ENCODE measurements at regions not wholly inside any gene's neighbourhood (a gene's known extent, or its start where the extent isn't known, plus 50 kb on each side); places are given as distances from the start of the nearest gene placed in this dataset.
"Not testable (repeated sequence)": the region's sequence is repeated elsewhere in the genome, so short reads cannot be mapped to it uniquely, and the experiment has no call there.

DNA sequence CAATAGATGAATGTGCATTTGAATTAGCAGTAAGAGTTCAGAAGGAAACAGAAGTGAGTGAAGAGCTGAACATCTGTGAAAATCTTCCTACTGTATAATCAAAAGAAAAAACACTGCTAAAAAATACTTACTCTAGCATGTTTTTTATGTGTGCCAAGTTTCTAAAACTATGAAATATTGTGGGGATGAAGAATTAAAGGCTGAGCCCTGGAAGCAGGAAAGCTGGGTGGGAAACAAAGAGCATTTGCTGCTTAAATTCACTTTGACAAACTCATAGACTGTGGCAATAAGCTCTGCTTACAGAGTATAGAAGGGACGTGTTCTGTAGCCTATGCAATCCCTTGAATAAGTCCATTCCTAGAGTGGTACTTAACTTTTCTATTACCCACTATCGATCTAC is 261.7 kb downstream of the ANKRD50 start:
- 82 to 85% methylated on average over 2 of the region's 2 CpGs for WGBS, 2 donors
- H3K27ac ChIP-seq: no peak overlapping the region
- TF ChIP-seq POLR2AphosphoS5 (IDR thresholded peaks at IDR 0.05) (no peak), POLR2A (IDR thresholded peaks at IDR 0.05) (no peak), EP300 (IDR thresholded peaks at IDR 0.05) (no peak)
- TF ChIP-seq, protein P1, sequence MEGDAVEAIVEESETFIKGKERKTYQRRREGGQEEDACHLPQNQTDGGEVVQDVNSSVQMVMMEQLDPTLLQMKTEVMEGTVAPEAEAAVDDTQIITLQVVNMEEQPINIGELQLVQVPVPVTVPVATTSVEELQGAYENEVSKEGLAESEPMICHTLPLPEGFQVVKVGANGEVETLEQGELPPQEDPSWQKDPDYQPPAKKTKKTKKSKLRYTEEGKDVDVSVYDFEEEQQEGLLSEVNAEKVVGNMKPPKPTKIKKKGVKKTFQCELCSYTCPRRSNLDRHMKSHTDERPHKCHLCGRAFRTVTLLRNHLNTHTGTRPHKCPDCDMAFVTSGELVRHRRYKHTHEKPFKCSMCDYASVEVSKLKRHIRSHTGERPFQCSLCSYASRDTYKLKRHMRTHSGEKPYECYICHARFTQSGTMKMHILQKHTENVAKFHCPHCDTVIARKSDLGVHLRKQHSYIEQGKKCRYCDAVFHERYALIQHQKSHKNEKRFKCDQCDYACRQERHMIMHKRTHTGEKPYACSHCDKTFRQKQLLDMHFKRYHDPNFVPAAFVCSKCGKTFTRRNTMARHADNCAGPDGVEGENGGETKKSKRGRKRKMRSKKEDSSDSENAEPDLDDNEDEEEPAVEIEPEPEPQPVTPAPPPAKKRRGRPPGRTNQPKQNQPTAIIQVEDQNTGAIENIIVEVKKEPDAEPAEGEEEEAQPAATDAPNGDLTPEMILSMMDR (IDR thresholded peaks at IDR 0.05): no peak
- H3K27me3 ChIP-seq: no peaks in the 10 kb centered on the region
- DNase-seq: no peak
- no peak overlapping the region for H3K4me3 ChIP-seq
- no peaks in the 10 kb centered on the region for H3K9me3 ChIP-seq
- H3K4me1 ChIP-seq: no peaks in the 10 kb centered on the region
- intact Hi-C loops (cut with DNase I): no loop called here
- no peaks in the 10 kb centered on the region for H3K36me3 ChIP-seq

DNA sequence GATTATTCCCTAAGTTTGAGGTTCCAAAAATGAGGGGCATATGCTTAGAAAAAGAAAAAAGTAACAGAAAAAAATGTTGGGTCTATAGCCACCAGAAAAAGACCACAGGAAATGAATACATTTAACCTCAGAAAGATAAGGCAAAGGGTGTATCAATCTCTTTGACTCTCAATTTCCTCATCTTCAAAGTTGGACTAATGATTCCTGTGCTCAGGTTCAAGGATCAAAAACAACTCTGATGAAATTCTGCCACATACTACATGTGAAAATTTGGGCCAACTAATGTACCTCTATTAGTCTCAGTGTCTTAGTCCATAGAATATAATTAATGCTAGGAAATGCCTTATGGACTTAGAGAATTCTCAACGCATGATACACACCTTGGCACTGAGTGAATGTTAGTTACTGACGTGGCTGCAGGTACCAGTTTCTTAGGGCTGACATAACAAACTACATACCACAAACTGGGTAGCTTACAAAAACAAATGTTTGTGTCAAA is 257.7 kb downstream of the ANKRD50 start:
- Histone ChIP-seq H3K27ac (no peak overlapping the region), H3K4me3 (no peak overlapping the region), H3K36me3 (no peaks in the 10 kb centered on the region), H3K27me3 (no peaks in the 10 kb centered on the region), H3K4me1 (no peaks in the 10 kb centered on the region), H3K9me3 (no peaks in the 10 kb centered on the region)
- WGBS, 2 donors: 89% methylated on average over 2 of the region's 2 CpGs
- intact Hi-C loops (cut with DNase I): no loop called here
- no peak for DNase-seq
- no peak for TF ChIP-seq POLR2A (IDR thresholded peaks at IDR 0.05)
- TF ChIP-seq POLR2AphosphoS5 (IDR thresholded peaks at IDR 0.05): no peak
- TF ChIP-seq, protein P1 (IDR thresholded peaks at IDR 0.05): no peak
- TF ChIP-seq EP300 (IDR thresholded peaks at IDR 0.05): no peak

DNA sequence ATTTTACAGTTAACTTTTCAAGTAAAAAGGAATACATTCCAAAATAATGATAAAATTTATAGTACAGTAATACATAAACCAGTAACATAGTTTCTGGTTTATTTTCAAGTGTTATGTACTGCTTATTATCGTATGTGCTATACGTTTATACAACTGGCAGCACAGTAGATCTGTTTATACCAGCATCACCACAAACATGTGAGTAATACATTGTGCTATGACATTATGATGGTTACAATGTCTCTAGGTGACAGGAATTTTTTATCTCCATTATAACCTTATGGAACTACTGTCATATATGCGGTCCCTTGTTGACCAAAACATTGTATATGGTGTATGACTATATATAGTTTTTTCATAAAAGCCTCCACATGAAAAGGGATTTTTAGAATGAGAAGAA is 256.9 kb downstream of the ANKRD50 start:
- no peaks in the 10 kb centered on the region for H3K36me3 ChIP-seq
- intact Hi-C loops (cut with DNase I): no loop called here
- WGBS, 2 donors: 87 to 96% methylated on average over 3 of the region's 3 CpGs
- TF ChIP-seq, protein P1 (IDR thresholded peaks at IDR 0.05): no peak
- TF ChIP-seq POLR2A (IDR thresholded peaks at IDR 0.05) (no peak), POLR2AphosphoS5 (IDR thresholded peaks at IDR 0.05) (no peak), EP300 (IDR thresholded peaks at IDR 0.05) (no peak)
- H3K27me3 ChIP-seq: no peaks in the 10 kb centered on the region
- no peak for DNase-seq
- no peaks in the 10 kb centered on the region for H3K4me1 ChIP-seq
- H3K9me3 ChIP-seq: no peaks in the 10 kb centered on the region
- no peak overlapping the region for H3K4me3 ChIP-seq
- no peak overlapping the region for H3K27ac ChIP-seq

DNA sequence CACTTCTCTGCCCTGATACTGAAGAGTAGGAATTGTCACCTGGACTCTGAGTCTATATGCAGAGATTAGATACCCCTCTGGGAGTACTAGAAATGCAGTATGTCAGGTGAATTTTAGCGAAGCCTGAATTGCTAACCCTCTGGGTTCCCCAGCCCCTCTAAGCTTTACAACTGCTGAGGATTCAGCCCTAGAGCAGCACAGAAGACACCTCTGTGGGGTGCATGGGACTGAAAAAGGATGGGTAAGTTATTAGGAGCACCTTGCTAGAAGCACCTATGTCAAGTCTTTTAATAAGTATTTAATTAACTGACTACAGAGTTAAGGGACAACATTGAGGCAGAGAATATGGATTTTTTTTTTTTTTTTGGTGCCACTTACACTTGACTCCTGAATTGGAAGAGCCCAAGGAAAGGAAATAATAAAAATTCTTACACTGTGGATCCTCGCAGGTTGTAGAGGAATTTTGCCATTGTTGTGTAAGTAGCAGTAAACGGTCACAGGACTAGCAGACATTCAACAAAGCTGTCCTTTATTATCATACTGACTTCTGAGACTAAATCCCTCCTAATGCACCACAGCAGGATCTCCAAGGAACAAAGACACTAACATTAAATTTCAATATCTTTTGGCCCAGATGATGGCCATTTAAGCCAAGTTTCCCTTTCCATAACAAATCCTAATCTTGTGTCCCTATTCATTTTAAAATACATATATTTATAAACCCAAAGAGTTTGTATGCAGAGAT is 253.2 kb downstream of the ANKRD50 start:
- Histone ChIP-seq H3K36me3 (no peaks in the 10 kb centered on the region), H3K9me3 (peaks cover 0 to 3% (median 1%) of the 10 kb centered on the region in 4 donors), H3K27me3 (no peaks in the 10 kb centered on the region), H3K4me3 (no peak overlapping the region), H3K4me1 (no peaks in the 10 kb centered on the region), H3K27ac (no peak overlapping the region)
- TF ChIP-seq EP300 (IDR thresholded peaks at IDR 0.05): no peak
- no peak for DNase-seq
- intact Hi-C loops (cut with DNase I): no loop called here
- WGBS, 2 donors: 69 to 77% methylated on average over 3 of the region's 3 CpGs

DNA sequence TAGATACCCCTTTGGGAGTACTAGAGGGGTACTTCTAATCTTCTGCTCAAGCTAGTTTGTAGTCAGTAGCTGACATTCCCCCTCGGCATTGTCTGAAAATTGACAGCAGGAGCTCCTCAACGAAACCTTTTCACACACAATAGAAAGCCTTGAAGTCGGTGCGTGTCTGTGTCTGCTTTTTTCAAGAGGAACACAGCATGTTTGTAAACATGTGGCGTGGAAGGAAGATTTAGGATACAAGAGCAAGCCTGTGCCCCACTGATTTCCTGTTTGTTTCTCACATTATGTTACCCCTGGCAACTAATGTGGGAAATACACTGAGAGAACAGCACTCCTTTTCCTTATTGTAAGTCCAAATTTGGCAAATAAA is 252.6 kb downstream of the ANKRD50 start:
- Histone ChIP-seq H3K4me1 (no peaks in the 10 kb centered on the region), H3K9me3 (peaks cover 0 to 3% (median 1%) of the 10 kb centered on the region in 4 donors), H3K4me3 (no peak overlapping the region), H3K27me3 (no peaks in the 10 kb centered on the region), H3K27ac (no peak overlapping the region), H3K36me3 (no peaks in the 10 kb centered on the region)
- WGBS, 2 donors: 62 to 69% methylated on average over 5 of the region's 5 CpGs
- DNase-seq: no peak
- intact Hi-C loops (cut with DNase I): no loop called here
- TF ChIP-seq, protein P1 (IDR thresholded peaks at IDR 0.05): no peak
- TF ChIP-seq POLR2A (IDR thresholded peaks at IDR 0.05): no peak
- no peak for TF ChIP-seq POLR2AphosphoS5 (IDR thresholded peaks at IDR 0.05)
- no peak for TF ChIP-seq EP300 (IDR thresholded peaks at IDR 0.05)

DNA sequence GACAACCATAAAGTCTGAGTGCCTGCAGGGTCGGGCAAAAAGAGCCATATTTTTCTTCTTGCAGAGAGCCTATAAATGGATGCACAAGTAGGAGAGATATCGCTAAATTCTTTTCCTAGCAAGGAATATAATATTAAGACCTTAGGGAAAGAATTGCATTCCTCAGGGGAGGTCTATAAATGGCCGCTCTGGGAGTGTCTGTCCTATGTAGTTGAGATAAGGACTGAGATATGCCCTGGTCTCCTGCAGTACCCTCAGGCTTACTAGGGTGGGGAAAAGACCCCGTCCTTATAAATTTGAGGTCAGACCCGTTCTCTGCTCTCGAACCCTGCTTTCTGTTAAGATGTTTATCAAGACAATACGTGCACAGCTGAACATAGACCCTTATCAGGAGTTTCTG is 250.9 kb downstream of the ANKRD50 start:
- H3K36me3 ChIP-seq: not testable (repeated sequence)

More for the DNA sequence above, 250.9 kb downstream of the ANKRD50 start:
- H3K4me1 ChIP-seq; H3K4me3 ChIP-seq; H3K27me3 ChIP-seq; DNase-seq; intact Hi-C loops (cut with DNase I); H3K9me3 ChIP-seq; H3K27ac ChIP-seq: not testable (repeated sequence)
- 90 to 95% methylated on average over 7 of the region's 7 CpGs for WGBS, 2 donors

Measured in sigmoid colon (tissue), 6 donors.